ENCODE measurements at regions not wholly inside any gene's neighbourhood (a gene's known extent, or its start where the extent isn't known, plus 50 kb on each side); places are given as distances from the start of the nearest gene placed in this dataset.
"Not testable (repeated sequence)": the region's sequence is repeated elsewhere in the genome, so short reads cannot be mapped to it uniquely, and the experiment has no call there.

DNA sequence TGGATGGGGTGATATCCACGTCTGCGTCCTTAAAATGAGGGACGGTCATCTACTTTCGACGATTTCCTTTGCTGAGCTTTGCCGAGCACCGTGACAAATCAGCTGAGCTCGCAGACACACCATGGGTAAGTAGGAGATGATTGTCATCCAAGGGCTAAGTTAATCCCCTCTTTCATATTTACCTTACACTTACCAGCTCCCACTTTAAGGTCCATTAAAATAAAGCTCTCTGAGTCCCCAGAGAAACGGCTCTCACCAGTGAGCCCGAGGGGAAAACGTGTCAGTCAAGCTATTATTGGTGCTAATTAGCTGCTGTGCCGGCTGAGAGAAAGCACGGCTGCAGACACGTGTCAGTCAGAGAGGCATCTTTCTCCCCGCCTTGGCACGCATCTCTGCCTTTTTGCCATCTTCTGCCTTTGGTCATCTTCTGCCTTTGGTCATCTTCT, 72.2 kb downstream of the CRLF2 start:
- DNase-seq: no peak

- DNase-seq: no peak
These were observed 73.3 kb downstream of the CRLF2 start for GRCh38 chrX:1139185-1139500.

- no peak for DNase-seq
These were observed 73.8 kb downstream of the CRLF2 start for GRCh38 chrX:1138476-1139184.

DNA sequence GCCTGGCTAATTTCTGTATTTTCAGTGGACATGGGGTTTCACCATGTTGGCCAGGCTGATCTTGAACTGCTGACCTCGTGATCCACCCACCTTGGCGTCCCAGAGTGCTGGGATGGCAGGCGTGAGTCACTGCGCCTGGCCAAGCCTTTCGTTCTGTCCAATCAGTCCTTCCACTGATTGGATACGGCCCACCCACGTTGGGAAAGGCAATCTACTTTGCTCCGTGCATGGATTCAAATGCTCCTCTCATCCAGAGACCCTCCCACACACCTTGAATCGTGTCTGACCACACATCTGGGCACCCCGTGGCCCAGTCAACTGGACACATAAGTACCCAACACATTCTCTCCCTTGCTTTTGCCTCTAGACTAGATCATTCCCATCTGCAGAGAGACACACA, 74.9 kb downstream of the CRLF2 start:
- DNase-seq: no peak

DNA sequence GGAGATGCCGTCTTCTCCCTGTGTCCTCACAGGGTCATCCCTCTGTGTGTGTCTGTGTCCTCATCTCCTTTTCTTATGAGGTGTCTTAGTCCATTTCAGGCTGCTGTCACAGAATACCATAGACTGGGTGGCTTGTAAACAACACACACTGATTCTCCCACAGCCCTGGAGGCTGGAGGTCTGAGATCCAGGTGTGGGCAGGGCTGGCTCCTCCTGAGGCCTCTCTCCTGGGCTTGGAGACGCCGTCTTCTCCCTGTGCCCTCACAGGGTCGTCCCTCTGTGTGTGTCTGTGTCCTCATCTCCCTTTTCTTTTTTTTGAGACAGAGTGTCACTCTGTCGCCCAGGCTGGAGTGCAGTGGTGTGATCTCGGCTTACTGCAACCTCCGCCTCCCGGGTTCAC, 75.9 kb downstream of the CRLF2 start:
- DNase-seq: not testable (repeated sequence)

DNA sequence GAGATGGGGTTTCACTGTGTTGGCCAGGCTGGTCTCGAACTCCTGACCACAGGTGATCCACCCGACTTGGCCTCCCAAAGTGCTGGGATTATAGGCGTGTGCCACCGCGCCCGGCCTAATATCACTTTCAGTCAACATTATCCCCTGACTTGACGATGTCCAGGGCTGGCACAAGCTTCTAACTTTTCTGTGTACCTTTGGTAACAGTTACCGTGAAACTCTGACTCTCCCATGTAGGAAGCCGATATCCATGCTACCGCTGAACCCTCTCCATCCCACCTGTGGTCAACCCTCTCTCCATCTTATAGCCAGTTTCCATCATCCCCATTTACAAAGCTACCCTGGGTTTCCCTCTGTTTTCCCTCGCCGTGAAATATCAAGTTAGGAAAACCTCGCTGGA, 77.5 kb downstream of the CRLF2 start:
- DNase-seq: no peak

DNA sequence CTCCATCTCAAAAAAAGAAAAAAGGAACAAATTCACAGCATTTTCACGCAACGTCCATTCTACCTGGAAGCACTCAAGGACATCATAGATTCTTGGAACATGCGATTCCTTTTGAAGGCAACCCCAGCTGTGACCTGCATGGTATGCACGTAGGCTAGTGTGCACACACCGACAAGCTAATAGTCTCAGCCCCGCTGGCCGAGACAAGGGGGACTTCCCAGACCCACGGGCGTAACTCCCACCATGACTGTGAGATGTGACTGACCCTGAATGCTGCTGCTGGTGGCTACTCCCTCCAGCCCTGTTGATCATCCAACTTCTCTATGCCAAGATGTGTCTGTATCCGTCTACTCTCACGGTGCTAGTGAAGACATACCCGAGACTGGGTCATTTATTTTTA, 78.3 kb downstream of the CRLF2 start:
- DNase-seq: no peak

DNA sequence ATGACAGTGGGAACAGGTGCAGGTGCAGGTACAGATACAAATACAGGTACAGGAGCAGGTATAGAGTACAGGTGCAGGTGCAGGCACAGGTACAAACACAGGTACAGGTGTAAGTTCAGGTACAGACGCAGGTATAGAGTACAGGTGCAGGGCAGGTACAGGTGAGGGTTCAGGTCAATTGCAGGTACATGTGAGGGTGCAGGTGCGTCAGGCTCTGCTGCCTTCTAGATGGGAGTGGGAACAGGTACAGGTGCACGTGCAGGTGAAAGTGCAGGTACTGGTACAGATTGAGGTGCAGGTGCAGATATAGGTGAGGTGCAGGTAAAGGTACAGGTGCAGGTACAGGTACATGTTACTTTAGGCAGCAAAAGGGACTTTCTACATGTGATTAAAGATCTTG, 85.7 kb downstream of the CRLF2 start:
- no peak for DNase-seq

DNA sequence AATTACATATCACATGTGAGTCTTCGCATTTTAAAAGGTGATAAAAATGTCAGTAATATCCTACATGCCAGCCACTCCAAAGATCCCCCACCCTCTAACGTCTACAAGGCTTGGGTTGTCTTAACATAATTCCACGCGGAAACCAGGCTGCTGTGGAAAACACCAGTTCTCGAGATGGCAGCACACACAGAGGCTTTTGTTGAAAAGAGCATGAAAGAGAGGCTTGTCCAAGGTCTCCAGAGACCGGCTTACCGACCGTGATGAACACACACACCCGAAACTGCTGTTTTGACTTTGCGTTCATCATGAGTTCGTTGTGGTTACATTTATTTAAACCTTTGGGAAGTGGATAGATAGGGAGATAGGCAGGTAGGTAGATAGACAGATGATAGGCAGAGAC, 87.9 kb downstream of the CRLF2 start:
- DNase-seq: no peak

GRCh38 chrX:1122851-1123250, 89.6 kb downstream of the CRLF2 start:
- not testable (repeated sequence) for DNase-seq

DNA sequence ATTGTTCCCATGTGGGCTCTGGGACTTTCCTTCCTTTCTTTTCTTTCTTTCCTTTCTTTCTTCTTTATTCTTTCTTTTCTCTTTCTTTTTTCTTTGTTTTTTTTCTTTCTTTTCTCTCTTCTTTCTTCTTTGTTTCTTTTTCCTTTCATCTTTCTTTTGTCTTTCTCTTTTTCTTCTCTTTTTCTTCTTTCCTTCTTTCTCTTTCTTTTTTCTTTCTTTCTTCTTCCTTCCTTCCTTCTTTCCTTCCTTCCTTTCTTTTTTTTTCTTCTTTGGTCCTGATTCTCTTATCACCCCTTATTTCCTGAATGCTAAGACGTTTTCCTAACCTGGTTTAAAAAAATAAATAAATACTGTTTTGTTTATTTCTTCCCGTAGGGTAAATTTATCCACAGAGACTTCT, 93.2 kb downstream of the CRLF2 start:
- no peak for DNase-seq

DNA sequence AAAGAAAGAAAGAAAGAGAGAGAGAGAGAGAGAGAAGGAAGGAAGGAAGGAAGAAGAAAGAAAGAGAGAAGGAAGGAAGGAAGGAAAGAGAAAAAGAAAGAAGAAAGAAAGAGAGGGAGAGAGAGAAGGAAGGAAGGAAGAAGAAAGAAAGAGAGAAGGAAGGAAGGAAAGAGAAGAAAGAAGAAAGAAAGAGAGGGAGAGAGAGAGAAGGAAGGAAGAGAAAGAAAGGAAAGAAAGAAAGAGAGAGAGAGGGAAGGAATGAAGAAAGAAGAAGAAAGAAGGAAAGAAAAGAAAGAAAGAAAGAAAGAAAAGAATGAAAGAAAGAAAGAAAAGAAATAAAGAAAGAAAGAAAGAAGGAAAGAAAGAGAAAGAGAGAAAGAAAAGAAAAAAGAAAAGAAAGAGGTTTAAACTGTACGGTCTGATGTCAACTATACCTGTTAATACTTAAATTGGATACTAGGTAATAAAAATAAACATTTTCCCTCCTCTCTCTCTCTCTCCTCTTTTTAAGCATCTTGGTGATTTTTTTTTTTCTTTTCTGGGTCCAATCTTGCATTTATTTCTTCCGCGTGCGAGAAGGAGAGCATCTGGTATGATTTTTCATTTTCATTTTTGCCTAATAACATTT, 93.8 kb downstream of the CRLF2 start:
- DNase-seq: no peak

- DNase-seq: not testable (repeated sequence)
These were observed 97.0 kb downstream of the CRLF2 start for GRCh38 chrX:1115411-1115810.

DNA sequence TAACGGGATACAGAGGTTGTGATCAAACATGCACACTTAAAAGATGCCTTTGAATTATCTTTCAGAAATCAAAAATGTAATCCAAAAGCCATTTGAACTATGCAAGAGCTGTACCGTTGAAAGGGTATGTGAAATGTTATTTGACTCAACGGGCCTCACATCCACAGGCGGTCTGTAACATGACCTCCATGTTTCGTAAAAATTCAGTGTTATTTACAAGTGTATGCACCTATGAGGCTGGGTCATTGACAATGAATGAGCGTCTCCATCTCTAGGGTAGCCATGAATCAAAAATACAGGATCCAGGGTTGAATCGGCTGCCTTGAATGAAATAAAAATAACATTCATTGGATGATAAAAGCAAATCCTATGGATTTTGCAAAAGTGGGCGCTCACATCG, 100.1 kb downstream of the CRLF2 start:
- no peak for DNase-seq

DNA sequence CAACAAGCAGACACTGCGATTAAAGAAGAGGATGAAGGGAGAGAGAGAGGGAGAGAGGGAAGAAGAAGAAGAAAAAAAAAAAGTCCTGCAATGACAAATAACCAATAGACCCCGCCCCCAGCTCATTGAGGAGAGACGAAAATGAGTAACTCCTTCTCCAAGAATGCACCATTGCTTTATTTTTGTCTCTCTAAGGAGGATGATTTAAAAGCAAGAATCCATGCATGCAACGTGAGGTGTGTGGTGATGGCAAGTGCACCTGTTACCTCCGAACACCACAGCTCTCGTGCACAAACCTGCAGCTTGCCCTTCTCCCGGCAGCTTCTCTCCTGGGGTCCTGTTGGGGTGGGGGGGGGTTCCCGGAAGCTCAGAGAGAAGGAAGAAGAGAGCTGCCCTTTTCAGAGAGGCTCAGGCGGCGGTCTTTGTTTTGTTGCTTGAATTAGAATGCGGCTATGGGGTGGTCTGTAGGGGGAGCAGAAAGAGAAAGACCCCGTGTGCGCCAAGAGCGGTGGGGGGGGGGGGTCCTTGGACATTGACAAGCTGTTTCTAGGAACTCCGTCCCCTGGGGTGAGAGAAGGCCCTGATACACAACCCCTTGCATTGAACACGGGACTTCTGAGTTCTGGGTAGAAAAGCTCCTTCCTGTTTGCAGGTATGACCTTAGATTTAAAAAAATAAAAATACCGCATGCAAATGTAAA, 100.7 kb downstream of the CRLF2 start:
- DNase-seq: no peak

GRCh38 chrX:1109580-1110119, 102.8 kb downstream of the CRLF2 start:
- DNase-seq: no peak

DNA sequence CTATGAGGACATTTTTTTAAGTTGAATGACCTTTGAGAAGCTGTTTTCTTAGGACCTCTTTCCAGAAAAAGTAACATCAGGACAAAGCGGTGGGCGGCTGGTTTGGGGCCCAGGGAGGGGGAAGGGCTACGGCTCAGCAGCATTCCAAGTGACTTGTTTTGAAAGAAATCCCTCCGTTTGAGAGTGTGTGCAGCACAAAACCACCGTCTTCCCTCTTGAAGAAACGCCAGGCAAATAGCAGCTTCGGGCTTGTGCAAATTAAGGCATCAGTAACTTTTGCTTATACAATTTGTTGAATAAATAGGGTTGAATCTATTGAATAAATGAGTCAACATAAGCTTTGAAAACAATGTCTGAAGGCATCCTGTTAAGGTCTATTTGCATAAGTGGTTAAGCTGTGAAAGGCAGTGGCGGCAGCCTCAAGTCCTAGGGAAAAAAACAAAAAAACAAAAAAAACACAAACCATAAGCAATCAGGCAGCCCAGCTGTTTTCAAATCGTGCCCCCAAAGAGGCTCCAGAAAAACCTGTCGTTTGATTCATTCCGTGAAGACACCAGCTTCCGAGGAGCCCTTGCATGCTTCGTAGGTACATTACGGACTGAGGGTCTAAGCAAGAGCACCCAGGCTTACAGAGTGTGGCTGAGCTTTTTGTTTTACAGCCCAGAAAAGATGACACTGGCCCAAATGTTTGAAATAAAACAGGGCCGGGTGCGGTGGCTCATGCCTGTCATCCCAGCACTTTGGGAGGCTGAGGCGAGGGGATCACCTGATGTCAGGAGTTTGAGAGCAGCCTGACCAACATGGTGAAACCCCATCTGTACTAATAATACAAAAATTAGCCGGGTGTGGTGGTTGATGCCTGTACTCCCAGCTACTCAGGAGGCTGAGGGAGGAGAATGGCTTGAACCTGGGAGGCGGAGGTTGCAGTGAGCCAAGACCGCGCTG, 103.7 kb downstream of the CRLF2 start:
- no peak for DNase-seq

- DNase-seq: no peak
These were observed 105.8 kb downstream of the CRLF2 start for GRCh38 chrX:1106478-1107210.

GRCh38 chrX:1105671-1106419, 106.6 kb downstream of the CRLF2 start:
- DNase-seq: no peak

DNA sequence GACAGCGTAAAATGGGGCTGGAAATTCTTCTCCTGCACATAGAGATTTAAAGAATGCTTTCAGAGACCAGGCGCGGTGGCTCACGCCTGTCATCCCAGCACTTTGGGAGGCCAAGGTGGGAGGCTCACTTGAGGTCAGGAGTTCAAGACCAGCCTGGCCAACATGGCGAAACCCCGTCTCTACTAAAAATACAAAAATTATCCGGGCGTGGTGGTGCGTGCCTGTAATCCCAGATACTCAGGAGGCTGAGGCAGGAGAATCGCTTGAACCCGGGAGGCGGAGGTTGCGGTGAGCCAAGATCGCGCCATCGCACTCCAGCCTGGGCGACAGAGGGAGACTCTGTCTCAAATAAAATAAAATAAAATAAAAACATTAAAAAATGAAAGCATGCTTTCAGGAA, 107.4 kb downstream of the CRLF2 start:
- DNase-seq: not testable (repeated sequence)

GRCh38 chrX:1103360-1103759, 109.1 kb downstream of the CRLF2 start:
- DNase-seq: no peak
